Caco-2 (cell line): ENCODE measurements at regions not wholly inside any gene's neighbourhood (a gene's known extent, or its start where the extent isn't known, plus 50 kb on each side); places are given as distances from the start of the nearest gene placed in this dataset.

Experiments
- BruUV-seq: library from RNA; stranded (reverse); fragments of 400-500 nt; replicated peaks from 2 replicates; lab custom pipeline; 2021; lab: Mats Ljungman, UMichigan
- CTCF ChIA-PET: fragments of 300-600 bp; sonication (Branson Sonifier 250); formaldehyde crosslinking; loops from one replicate; lab custom pipeline; 2022; ENCODE audit warnings: antibody characterized with exemption; lab: Charles Lee
- POLR2A ChIA-PET: fragments of 300-600 bp; sonication (Branson Sonifier 250); formaldehyde crosslinking; loops from one replicate; lab custom pipeline; 2022; ENCODE audit warnings: antibody characterized with exemption; lab: Charles Lee
- DNase-seq, 2 experiments: peaks; one replicate each; pipeline versions ENCODE4 v3.0.0 to v3.0.0-alpha.2; 2020 to 2022
- H3K27me3 ChIP-seq: replicated peaks from 2 replicates; pipeline ENCODE4 v1.6.0; 2011; ENCODE audit warnings: low read length; ENCODE audit not compliant: control insufficient read depth, insufficient read depth
- H3K36me3 ChIP-seq: 2 replicates; pipeline ENCODE4 v1.5.1; 2011; ENCODE audit warnings: low read length; ENCODE audit not compliant: control insufficient read depth, insufficient read depth
- H3K4me1 ChIP-seq: fragments of 250-450 bp; sonication (Bioruptor Pico); 2 replicates; pipeline ENCODE4 v1.5.1; 2020; ENCODE audit warnings: mild to moderate bottlenecking
- H3K4me3 ChIP-seq: 2 replicates; pipeline ENCODE4 v1.5.1; 2011; ENCODE audit warnings: low read depth, mild to moderate bottlenecking, control low read depth, low read length
- H3K9me3 ChIP-seq: fragments of 250-450 bp; sonication (Bioruptor Pico); 2 replicates; pipeline ENCODE4 v1.5.1; 2020; ENCODE audit warnings: mild to moderate bottlenecking, moderate library complexity
- H3K27ac Mint-ChIP-seq: one replicate; pipeline ENCODE4 v1.8.0; 2022; ENCODE audit warnings: mixed read lengths; ENCODE audit not compliant: unreplicated experiment
- H3K27me3 Mint-ChIP-seq: one replicate; pipeline ENCODE4 v1.8.0; 2022; ENCODE audit warnings: mixed read lengths; ENCODE audit not compliant: insufficient read depth, unreplicated experiment
- H3K36me3 Mint-ChIP-seq: one replicate; pipeline ENCODE4 v1.8.0; 2022; ENCODE audit warnings: mild to moderate bottlenecking, mixed read lengths; ENCODE audit not compliant: insufficient read depth, unreplicated experiment
- H3K4me1 Mint-ChIP-seq: one replicate; pipeline ENCODE4 v1.8.0; 2022; ENCODE audit warnings: low read depth, mixed read lengths; ENCODE audit not compliant: unreplicated experiment
- H3K4me3 Mint-ChIP-seq: one replicate; pipeline ENCODE4 v1.8.0; 2022; ENCODE audit warnings: mild to moderate bottlenecking, moderate library complexity, mixed read lengths; ENCODE audit not compliant: unreplicated experiment
- H3K9me3 Mint-ChIP-seq: one replicate; pipeline ENCODE4 v1.8.0; 2022; ENCODE audit warnings: mixed read lengths; ENCODE audit not compliant: unreplicated experiment
- intact Hi-C: fragments of 100-400 bp; cut with micrococcal nuclease; formaldehyde crosslinking; loops from one replicate; pipeline ENCODE4 v1.10.0; 2022; ENCODE audit not compliant: unreplicated experiment
- TF ChIP-seq, protein P1 (sequence below), 2 experiments: fragments of 200-600 bp in 1 of 2; IDR thresholded peaks; 1 replicate in 1 of 2; 2 replicates in 1 of 2; pipeline versions ENCODE4 v1.5.1 to v1.8.0; 2011 to 2022; ENCODE audit warnings: antibody characterized with exemption in 1 of 2, control low read depth in 1 of 2, inconsistent platforms in 1 of 2, low read depth in 1 of 2, low read length in 1 of 2, mild to moderate bottlenecking in 1 of 2, moderate library complexity in 1 of 2; ENCODE audit not compliant: insufficient read depth in 1 of 2, severe bottlenecking in 1 of 2, unreplicated experiment in 1 of 2

DNA sequence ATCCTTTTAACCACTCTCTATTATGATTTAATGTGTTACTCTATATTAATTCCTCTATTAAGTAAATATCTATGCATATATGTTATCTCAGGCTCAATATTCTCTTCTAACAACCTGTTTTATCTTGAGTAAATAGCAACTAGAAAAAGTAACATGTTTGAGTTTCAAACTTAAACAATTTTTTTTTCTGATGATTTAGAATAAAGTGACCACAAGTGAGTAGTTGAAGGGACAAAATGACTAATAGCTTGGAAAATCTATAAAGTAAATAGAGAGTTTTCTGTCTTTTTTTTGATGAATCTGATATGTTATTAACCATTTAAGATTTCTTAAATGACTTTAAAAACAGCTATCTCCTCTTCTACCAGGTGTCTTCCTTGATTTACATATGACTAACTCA lies 483.8 kb downstream of the TFEC start:
- no peak for DNase-seq
- H3K36me3 Mint-ChIP-seq, result no peaks in the 10 kb centered on the region
- no peak overlapping the region for H3K27ac Mint-ChIP-seq
- CTCF ChIA-PET, result no interaction called here
- no peaks in the 10 kb centered on the region for H3K4me1 Mint-ChIP-seq
- POLR2A ChIA-PET, result no interaction called here
- Histone ChIP-seq H3K27me3 (no peaks in the 10 kb centered on the region), H3K4me1 (no peaks in the 10 kb centered on the region), H3K9me3 (no peaks in the 10 kb centered on the region), H3K36me3 (no peaks in the 10 kb centered on the region), H3K4me3 (no peak overlapping the region)
- H3K9me3 Mint-ChIP-seq, result no peaks in the 10 kb centered on the region
- intact Hi-C loops, result no loop called here
- H3K27me3 Mint-ChIP-seq, result no peaks in the 10 kb centered on the region
- no peak overlapping the region for H3K4me3 Mint-ChIP-seq
- BruUV-seq, result no TSS peak
- TF ChIP-seq, protein P1, sequence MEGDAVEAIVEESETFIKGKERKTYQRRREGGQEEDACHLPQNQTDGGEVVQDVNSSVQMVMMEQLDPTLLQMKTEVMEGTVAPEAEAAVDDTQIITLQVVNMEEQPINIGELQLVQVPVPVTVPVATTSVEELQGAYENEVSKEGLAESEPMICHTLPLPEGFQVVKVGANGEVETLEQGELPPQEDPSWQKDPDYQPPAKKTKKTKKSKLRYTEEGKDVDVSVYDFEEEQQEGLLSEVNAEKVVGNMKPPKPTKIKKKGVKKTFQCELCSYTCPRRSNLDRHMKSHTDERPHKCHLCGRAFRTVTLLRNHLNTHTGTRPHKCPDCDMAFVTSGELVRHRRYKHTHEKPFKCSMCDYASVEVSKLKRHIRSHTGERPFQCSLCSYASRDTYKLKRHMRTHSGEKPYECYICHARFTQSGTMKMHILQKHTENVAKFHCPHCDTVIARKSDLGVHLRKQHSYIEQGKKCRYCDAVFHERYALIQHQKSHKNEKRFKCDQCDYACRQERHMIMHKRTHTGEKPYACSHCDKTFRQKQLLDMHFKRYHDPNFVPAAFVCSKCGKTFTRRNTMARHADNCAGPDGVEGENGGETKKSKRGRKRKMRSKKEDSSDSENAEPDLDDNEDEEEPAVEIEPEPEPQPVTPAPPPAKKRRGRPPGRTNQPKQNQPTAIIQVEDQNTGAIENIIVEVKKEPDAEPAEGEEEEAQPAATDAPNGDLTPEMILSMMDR (IDR thresholded peaks at IDR 0.05; ENCODE audit: insufficient read depth in 1 of 2, low read depth in 1 of 2, low read length in 1 of 2, severe bottlenecking in 1 of 2, unreplicated experiment in 1 of 2), result no peak

DNA sequence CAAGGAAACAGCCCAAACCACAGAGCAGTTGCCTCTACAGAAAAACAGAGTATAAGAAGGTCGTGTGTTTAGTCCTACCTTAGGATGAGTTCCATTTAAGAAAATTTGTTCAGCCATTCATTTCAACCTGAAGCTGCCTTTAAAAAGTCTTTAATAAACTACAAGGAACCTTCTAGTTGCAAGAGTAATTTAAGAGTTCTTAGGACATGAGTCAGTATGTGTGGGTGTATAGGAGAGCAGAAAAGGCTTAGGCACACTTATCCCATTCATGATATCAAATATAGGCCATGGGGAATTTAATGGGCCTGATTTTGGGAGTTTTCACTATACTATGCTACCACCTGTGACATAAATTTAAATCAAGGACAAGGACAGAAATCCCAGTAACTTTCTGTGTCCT lies 496.8 kb downstream of the TFEC start:
- intact Hi-C loops, result no loop called here
- no peaks in the 10 kb centered on the region for H3K36me3 Mint-ChIP-seq
- CTCF ChIA-PET, result no interaction called here
- Histone ChIP-seq H3K4me3 (no peak overlapping the region), H3K9me3 (no peaks in the 10 kb centered on the region), H3K4me1 (no peaks in the 10 kb centered on the region), H3K27me3 (no peaks in the 10 kb centered on the region), H3K36me3 (no peaks in the 10 kb centered on the region)
- H3K9me3 Mint-ChIP-seq, result no peaks in the 10 kb centered on the region
- POLR2A ChIA-PET, result no interaction called here
- no peak overlapping the region for H3K27ac Mint-ChIP-seq
- no peaks in the 10 kb centered on the region for H3K27me3 Mint-ChIP-seq
- H3K4me3 Mint-ChIP-seq, result no peak overlapping the region
- no TSS peak for BruUV-seq
- no peaks in the 10 kb centered on the region for H3K4me1 Mint-ChIP-seq
- DNase-seq, result no peak
- TF ChIP-seq, protein P1 (IDR thresholded peaks at IDR 0.05; ENCODE audit: insufficient read depth in 1 of 2, low read depth in 1 of 2, low read length in 1 of 2, severe bottlenecking in 1 of 2, unreplicated experiment in 1 of 2), result no peak

- intact Hi-C loops, result no loop called here
- H3K36me3 ChIP-seq, result no peaks in the 10 kb centered on the region
- H3K9me3 Mint-ChIP-seq, result peaks cover 2% of the 10 kb centered on the region
Measured at GRCh38 chr7:115526278-115526677, 504.3 kb downstream of the TFEC start.

More at GRCh38 chr7:115526278-115526677, 504.3 kb downstream of the TFEC start:
- Mint-ChIP-seq H3K4me3 (no peak overlapping the region), H3K27ac (no peak overlapping the region), H3K4me1 (no peaks in the 10 kb centered on the region), H3K27me3 (peaks cover 2% of the 10 kb centered on the region), H3K36me3 (no peaks in the 10 kb centered on the region)
- no TSS peak for BruUV-seq
- POLR2A ChIA-PET, result no interaction called here
- Histone ChIP-seq H3K27me3 (no peaks in the 10 kb centered on the region; the same call in 1 of the 2 replicates), H3K9me3 (0 out of 2 replicates have a peak, but pooled peaks cover 7% of the 10 kb centered on the region), H3K4me1 (no peaks in the 10 kb centered on the region), H3K4me3 (no peak overlapping the region)
- TF ChIP-seq, protein P1 (IDR thresholded peaks at IDR 0.05; ENCODE audit: insufficient read depth in 1 of 2, low read depth in 1 of 2, low read length in 1 of 2, severe bottlenecking in 1 of 2, unreplicated experiment in 1 of 2), result no peak
- CTCF ChIA-PET, result no interaction called here
- DNase-seq, result no peak
